OCI-LY1 (cell line): ENCODE measurements at regions not wholly inside any gene's neighbourhood (a gene's known extent, or its start where the extent isn't known, plus 50 kb on each side); places are given as distances from the start of the nearest gene placed in this dataset.

Experiments
- CTCF ChIP-seq: fragments of 200-600 bp; sonication (generic), shearing (Covaris generic); IDR thresholded peaks from 2 replicates; pipeline ENCODE4 v1.5.1; 2017; ENCODE audit warnings: mild to moderate bottlenecking, antibody characterized with exemption, low read length, moderate library complexity, mixed read lengths
- EZH2 ChIP-seq: fragments of 200-600 bp; sonication (generic), shearing (Covaris generic); IDR thresholded peaks from 2 replicates; pipeline ENCODE4 v1.8.0; 2017; ENCODE audit warnings: borderline replicate concordance, mixed run types, mild to moderate bottlenecking, antibody characterized with exemption, low read length, moderate library complexity, mixed read lengths

GRCh38 chr4:148530114-148530513, 87.9 kb upstream of the NR3C2 start:
- TF ChIP-seq CTCF (no peak), EZH2 (no peak)
